T-helper 1 cell (primary cell): ENCODE measurements at regions not wholly inside any gene's neighbourhood (a gene's known extent, or its start where the extent isn't known, plus 50 kb on each side); places are given as distances from the start of the nearest gene placed in this dataset.

Source experiments
- DNase-seq, 5 donors: peaks; one replicate each; pipeline ENCODE4 v3.0.0-alpha.2; 2012 to 2020

- DNase-seq, result no peak
These were observed 281.2 kb downstream of the SNX13 start for GRCh38 chr7:17659126-17659525.

DNA sequence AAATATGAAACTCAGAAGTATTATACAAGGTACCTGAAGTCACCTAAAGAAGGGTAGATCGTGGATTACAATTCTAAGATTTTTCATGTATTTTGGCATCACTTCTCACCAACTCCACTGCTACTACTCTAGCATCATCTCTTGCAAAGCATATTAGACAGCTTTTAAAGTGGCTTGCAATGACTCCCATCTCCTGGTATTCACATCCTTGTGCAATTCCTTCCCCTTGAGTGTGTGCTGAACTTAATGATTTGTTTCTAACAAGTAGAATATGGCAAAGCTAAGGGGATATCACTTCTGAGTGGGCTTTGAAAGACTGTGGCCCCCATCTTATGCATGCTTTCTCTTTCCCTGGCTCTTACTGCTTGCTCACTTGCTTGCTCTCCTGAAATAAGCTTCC is 280.2 kb downstream of the SNX13 start:
- DNase-seq, result no peak

DNA sequence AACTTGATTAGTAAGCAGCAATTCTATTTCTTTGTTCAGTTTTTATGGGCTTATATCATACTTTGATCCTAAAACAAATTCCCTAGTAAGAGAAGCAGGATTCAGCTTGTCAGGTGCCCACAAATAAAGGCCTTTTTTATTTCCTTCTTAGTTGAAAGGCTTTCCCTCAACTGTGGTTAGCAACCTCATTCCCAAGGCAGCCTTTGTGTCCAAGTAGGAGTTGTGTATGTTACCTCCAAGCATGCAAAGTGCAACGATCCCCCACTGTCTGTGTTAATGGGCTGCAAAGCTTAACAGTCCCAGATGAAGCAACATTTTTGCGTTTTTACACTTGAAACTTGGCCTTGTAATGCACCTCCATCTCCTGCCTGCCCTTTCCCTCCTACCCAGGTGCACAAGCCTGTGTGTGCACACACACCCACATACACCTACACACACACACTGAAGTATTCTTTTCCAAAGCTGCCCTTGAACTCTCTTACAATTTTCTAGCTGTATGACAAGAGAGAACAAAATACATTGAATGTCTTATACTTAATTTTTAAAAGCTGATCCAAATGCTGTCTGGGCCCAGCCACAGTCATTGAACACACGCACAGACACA is 278.2 kb downstream of the SNX13 start:
- no peak for DNase-seq

- DNase-seq, result no peak
These were observed 277.1 kb downstream of the SNX13 start for GRCh38 chr7:17663061-17663675.

- no peak for DNase-seq
These were observed 275.3 kb downstream of the SNX13 start for GRCh38 chr7:17665029-17665428.

GRCh38 chr7:17668122-17668521 is 272.2 kb downstream of the SNX13 start:
- DNase-seq, result no peak

DNA sequence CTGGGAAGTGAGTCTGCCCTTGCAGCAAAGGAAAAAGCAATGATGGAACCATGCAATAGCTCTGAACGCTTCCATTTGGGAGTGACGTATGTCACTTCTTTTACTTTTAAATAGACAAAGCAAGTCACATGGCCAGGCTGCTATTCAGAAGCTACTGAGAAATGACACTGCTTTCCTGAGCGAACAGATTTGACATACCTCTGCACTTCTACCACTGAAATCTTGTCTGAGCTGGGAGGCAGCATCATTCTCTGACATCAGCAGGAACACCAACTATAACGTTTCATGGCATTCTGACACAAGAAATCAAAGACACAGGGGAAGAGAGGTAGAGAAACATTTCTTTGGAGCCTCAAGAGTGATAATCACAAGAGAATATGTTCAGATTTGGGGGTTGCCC is 271.1 kb downstream of the SNX13 start:
- no peak for DNase-seq

DNA sequence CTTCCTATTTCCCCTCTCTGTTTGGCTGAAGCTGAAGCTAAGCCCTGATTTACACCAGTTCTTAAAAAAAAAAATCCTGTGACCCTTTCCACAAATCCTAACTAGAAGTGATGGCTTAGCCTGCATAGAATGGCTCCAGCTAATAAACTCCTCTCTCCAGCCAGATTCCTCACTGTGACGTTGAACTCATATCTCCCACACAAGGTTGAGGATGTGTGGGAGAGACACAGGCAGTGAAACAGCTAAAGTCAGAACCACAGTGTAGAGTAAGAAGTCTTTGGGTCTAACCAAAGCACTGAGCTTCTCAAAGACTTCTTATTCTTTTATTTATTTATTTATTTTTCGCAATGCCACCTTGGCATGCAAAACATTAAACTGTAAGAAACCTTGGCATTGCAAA is 268.3 kb downstream of the SNX13 start:
- no peak for DNase-seq

- no peak for DNase-seq
These were observed 267.5 kb downstream of the SNX13 start for GRCh38 chr7:17672783-17673182.

GRCh38 chr7:17674166-17674942 is 265.9 kb downstream of the SNX13 start:
- DNase-seq, result no peak

DNA sequence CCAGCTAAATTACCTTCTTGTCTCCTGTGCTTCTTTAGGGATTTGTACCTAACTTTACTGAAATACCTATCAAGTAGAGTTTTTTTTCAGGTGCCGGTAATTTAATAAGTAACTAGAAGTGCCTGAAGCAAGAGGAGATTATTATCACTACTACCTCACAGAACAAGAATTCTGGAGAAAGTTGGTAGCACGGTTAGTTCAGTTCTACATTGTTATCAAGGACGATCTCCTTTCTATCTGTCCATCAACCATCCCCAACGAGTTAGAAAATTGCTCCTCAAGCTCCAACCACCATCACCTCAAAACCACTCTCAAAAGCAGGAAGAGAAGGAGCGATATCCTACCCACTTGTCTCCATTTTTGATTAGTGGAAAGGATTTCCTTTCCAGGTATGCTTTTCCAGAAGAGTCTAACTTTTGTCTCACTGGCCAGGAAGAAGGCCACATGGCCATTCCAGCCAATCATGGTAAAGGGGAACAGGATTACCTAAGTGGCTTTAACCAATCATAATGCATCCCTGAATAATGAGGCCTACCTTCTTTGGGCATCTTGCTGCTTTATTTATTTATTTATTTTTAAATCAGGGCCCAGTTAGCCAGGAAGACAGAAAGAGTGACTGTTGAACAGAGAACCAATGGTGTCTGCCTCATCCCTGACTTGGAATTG is 265.2 kb downstream of the SNX13 start:
- no peak for DNase-seq

DNA sequence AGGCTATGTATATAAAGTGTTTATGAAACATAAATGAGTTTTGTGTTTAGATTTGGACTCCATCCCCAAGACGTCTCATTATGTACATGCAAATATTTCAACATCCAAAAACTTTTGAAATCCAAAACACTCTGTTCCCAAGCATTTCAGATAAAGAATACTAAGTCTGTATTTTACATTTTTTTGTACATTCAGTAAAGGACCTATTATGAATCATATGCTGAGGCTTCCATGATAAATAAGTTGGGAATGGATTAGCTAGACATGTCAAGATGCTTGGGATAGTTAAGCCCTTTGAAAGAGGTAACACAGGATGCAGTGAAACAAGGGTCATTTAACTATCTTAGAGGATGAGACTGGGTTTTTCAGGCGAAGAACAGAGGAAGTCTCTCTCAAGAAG is 262.9 kb downstream of the SNX13 start:
- DNase-seq, result no peak

DNA sequence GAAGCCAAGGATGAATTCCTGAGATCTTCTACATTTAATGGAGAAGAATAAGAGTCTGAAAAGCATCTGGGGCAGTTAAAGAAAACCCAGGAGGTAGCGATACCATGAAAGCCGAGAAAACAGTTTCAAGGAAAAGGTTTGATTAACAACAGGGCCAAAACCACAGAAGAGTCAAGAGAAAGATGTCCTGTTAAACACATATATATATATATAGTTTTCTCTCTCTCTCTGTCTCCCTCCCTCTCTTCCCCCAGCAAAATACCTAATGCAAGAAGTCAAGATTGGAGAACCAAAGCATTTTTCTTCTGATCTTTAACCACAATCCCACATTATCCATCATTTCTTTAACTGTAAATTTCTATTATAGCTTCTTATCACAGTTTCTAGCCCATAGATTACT is 261.4 kb downstream of the SNX13 start:
- no peak for DNase-seq

- DNase-seq, result no peak
These were observed 260.8 kb downstream of the SNX13 start for GRCh38 chr7:17679458-17679857.

DNA sequence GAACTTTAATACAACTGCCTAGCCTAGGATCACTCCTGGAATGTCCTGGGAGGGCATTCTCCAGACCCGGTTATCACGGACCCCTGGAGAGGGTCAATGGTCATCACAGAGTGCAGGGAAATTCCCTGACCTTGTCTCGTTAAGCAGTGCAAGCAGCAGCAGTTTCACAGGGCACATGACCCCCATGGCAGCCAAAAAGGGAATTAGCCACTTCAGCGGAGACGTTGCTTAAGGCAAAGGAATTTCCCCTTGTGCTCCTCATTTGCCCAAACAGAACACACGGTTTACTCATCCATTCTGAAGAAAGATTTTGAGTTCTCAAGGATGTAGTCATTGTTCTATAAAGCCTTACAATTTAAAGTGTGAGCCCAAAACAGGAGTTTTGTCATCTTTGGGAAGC is 260.3 kb downstream of the SNX13 start:
- no peak for DNase-seq

DNA sequence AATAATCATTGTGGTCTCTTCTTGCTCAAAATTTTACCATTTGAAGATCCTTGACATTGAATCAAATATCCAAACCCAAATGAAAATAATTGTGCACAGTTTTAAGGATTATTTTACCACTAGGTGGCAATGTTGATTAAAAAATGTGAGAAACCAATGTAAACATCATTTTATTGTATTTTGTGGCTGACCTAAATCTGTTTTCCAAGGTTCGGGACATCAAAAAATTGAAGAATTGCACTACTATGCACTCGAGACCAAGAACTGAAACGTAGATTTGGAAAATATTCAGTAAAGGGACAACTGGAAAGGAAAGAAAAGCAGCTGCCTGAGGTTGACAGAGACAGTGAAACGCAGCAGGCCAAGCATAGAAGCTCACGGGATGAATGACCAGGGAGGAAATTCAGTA is 259.3 kb downstream of the SNX13 start:
- DNase-seq, result no peak

DNA sequence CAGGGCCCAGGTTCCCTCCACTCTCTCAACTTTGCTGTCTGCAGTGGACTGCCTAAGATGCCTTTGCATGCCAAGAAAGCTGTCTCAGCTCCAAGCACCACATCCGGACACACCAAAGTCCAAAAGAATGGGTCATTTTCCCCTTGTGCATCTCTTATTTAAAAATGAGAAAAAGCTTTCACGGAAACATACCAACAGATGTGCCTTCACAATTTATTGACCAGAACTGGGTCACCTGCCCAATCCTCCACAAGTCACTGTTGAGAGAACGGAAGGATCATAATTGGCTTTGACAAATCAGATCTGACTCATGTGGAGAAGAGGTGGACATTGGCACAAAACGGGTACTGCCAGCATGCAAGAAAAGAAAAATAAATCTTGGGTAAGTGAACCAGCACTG is 258.3 kb downstream of the SNX13 start:
- DNase-seq, result no peak

- DNase-seq, result no peak
These were observed 257.7 kb downstream of the SNX13 start for GRCh38 chr7:17682586-17682985.

DNA sequence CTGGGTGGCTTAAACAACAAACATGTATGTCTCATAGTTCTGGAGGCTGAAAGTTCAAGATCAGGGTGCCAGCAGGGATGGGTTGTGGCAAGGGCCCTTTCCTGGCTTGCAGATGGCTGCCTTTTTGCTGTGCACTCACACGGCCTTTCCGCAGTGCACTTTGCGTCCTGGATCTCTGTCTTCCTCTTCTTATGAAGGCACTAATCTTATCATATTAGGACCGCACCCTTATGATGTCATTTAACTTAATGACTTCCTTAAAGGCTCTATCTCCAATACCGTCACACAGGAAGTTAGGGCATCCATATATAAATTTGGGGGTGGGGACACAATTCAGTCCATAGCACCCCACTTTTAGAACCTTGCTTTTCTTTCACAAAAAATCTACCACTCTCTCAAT is 255.2 kb downstream of the SNX13 start:
- no peak for DNase-seq

GRCh38 chr7:17687361-17687760 is 252.9 kb downstream of the SNX13 start:
- DNase-seq, result no peak

DNA sequence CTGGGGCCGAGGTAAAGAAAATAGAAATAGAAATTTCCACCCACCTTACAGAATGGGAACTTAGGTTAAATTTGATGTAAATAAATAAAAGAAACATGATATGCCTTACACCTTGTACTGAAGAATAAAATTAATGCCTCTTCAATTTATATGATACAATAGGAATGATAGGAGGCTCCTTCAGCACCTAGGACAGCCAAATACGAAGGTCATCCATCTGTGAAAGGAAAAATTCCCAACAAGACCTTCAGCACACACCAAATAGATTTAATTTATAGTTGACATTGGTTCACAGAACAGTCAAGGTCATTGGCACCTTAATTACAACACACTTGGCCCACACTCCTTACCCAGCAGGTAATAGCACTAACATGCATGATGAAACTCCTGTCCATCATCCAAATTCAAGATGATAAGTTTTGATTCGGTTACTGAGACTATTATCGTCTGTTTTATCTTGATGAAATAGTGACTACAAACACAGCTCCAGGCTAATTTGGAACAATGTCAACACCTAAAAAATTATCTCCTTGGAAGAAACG is 250.9 kb downstream of the SNX13 start:
- DNase-seq, result no peak

GRCh38 chr7:17690030-17690429 is 250.3 kb downstream of the SNX13 start:
- DNase-seq, result no peak

GRCh38 chr7:17696422-17696821 is 243.9 kb downstream of the SNX13 start:
- DNase-seq, result no peak
